Gastrocnemius medialis (tissue), 4 donors: ENCODE measurements at regions not wholly inside any gene's neighbourhood (a gene's known extent, or its start where the extent isn't known, plus 50 kb on each side); places are given as distances from the start of the nearest gene placed in this dataset.

Experiments used
- POLR2A ChIP-seq, 2 donors: fragments of 450-650 bp; IDR thresholded peaks; one replicate each; pipeline ENCODE4 v1.6.1; 2017; ENCODE audit warnings: antibody characterized with exemption in 2 of 2, mild to moderate bottlenecking in 2 of 2, moderate library complexity in 2 of 2
- TF ChIP-seq, protein P1 (sequence below), 5 experiments: fragments of 450-650 bp in 3 of 5; fragments of 200-600 bp in 2 of 5; sonication (generic) in 2 of 5; IDR thresholded peaks in 4 of 5; conservative IDR thresholded peaks in 1 of 5; 1 replicate in 4 of 5; 2 replicates in 1 of 5; pipeline ENCODE4 v1.5.1; 2016 to 2019; ENCODE audit warnings: antibody characterized with exemption in 5 of 5, mild to moderate bottlenecking in 3 of 5, moderate library complexity in 3 of 5

DNA sequence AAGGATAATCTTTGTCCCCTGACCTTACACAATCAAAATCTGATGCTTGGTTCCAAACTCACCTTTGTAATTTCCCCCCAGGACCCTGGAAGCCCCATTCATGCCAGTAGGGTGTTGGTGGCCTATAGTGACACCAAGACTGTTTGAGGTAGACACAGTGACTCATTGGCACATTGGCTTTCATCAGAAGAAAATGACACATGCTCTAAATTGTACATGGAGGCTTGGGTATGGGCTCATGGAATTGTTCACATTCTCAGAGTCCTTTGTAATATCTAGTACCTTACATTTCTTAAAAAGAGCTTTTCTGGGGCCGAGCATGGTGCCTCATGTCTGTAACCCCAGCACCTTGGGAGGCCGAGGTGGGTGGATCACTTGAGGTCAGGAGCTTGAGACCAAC, 61.2 kb upstream of the LRPPRC start:
- TF ChIP-seq POLR2A (IDR thresholded peaks at IDR 0.05), result no peak
- TF ChIP-seq, protein P1, sequence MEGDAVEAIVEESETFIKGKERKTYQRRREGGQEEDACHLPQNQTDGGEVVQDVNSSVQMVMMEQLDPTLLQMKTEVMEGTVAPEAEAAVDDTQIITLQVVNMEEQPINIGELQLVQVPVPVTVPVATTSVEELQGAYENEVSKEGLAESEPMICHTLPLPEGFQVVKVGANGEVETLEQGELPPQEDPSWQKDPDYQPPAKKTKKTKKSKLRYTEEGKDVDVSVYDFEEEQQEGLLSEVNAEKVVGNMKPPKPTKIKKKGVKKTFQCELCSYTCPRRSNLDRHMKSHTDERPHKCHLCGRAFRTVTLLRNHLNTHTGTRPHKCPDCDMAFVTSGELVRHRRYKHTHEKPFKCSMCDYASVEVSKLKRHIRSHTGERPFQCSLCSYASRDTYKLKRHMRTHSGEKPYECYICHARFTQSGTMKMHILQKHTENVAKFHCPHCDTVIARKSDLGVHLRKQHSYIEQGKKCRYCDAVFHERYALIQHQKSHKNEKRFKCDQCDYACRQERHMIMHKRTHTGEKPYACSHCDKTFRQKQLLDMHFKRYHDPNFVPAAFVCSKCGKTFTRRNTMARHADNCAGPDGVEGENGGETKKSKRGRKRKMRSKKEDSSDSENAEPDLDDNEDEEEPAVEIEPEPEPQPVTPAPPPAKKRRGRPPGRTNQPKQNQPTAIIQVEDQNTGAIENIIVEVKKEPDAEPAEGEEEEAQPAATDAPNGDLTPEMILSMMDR (IDR thresholded peaks at IDR 0.05 in 4 of 5, conservative IDR thresholded peaks at IDR 0.05 in 1 of 5), result no peak
